ENCODE measurements at regions not wholly inside any gene's neighbourhood (a gene's known extent, or its start where the extent isn't known, plus 50 kb on each side); places are given as distances from the start of the nearest gene placed in this dataset.

DNA sequence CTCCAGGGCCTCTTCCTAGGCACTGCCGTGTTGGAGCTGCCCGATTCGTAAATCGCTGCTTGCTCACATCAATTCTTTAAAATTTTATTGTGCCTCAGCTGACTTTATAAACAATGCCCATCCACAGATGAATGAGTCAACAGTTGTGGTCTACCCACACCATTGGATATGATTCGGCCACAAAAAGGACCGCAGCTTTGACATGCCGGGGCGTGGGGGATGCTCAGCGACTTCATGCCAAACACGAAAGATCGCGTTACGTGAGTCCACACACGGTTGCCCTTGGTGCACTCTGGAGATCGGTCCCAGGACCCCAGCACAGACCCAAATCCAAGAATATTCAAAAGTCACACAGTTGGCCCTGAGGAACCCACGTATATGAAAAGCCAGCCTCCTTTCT, 195.7 kb downstream of the CTTN start:
- peaks cover 0 to 10% (median 3%) of the 10 kb centered on the region in 4 donors for H3K4me1 ChIP-seq
- H3K36me3 ChIP-seq: no peaks in the 10 kb centered on the region
- WGBS, 2 donors: 82 to 92% methylated on average over 16 of the region's 16 CpGs
- no peaks in the 10 kb centered on the region for H3K27me3 ChIP-seq
- DNase-seq (ENCODE audit: low spot score in 2 of 2): no peak
- H3K4me3 ChIP-seq: no peak overlapping the region
- no peak for TF ChIP-seq POLR2A (IDR thresholded peaks at IDR 0.05)
- no peak for TF ChIP-seq CTCF (IDR thresholded peaks at IDR 0.05)
- no peak for TF ChIP-seq EP300 (IDR thresholded peaks at IDR 0.05)
- no peaks in the 10 kb centered on the region for H3K9me3 ChIP-seq
- no peak overlapping the region for H3K27ac ChIP-seq

DNA sequence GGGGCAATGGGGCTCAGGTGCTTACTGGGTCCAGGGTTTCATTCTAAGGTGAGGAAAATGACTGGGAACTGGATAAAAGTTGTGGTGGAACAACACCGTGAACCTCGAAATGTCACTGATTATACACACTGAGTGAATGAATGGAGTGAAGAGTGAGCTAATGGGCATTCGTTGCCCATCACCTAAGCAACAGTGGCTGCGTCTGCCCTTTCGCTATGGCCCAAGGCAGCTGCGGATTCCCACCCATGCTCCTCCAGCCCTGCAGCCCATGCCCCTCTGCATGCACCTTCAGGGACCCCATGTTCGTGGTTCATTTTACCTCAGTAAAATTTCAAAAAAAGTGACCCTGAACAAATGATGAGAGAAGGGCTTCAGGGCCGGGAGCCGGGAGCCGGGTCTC, 196.3 kb downstream of the CTTN start:
- H3K4me3 ChIP-seq: no peak overlapping the region
- TF ChIP-seq CTCF (IDR thresholded peaks at IDR 0.05): no peak
- no peak for TF ChIP-seq POLR2A (IDR thresholded peaks at IDR 0.05)
- no peak for DNase-seq (ENCODE audit: low spot score in 2 of 2)
- no peaks in the 10 kb centered on the region for H3K9me3 ChIP-seq
- H3K27me3 ChIP-seq: no peaks in the 10 kb centered on the region
- no peak overlapping the region for H3K27ac ChIP-seq
- peaks cover 0 to 10% (median 3%) of the 10 kb centered on the region in 4 donors for H3K4me1 ChIP-seq
- 81 to 86% methylated on average over 10 of the region's 10 CpGs for WGBS, 2 donors
- no peaks in the 10 kb centered on the region for H3K36me3 ChIP-seq

DNA sequence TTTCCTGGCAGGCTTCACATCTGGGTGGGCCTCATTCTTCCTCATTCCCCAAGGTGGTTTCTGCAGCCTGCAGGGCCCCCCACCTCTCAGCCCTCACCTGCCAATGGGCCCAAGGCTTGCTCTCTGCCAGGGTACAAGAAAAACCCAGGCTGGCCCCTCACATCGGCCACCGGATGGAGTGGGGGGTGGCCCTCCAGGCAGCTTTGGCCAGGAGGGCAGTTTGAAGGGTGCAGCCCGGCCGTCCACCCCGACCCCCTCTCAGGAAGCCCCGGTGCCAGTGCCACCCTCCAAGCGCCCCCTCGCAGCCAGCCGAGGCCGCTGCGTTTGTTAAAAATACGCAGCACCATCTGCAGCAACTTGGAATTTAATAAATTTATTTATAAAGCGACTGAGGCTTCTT, 196.7 kb downstream of the CTTN start:
- 75 to 84% methylated on average over 12 to 13 of the region's 13 CpGs for WGBS, 2 donors
- no peak for TF ChIP-seq EP300 (IDR thresholded peaks at IDR 0.05)
- TF ChIP-seq POLR2A (IDR thresholded peaks at IDR 0.05): no peak

GRCh38 chr11:70595452-70595851, 197.1 kb downstream of the CTTN start:
- Histone ChIP-seq H3K27me3 (no peaks in the 10 kb centered on the region), H3K4me3 (no peak overlapping the region), H3K27ac (no peak overlapping the region), H3K4me1 (peaks cover 0 to 10% (median 3%) of the 10 kb centered on the region in 4 donors), H3K36me3 (no peaks in the 10 kb centered on the region), H3K9me3 (no peaks in the 10 kb centered on the region)
- no peak for DNase-seq (ENCODE audit: low spot score in 2 of 2)
- no peak for TF ChIP-seq POLR2A (IDR thresholded peaks at IDR 0.05)
- no peak for TF ChIP-seq EP300 (IDR thresholded peaks at IDR 0.05)
- no peak for TF ChIP-seq CTCF (IDR thresholded peaks at IDR 0.05)
- 62 to 66% methylated on average over 12 of the region's 12 CpGs for WGBS, 2 donors

More for the DNA sequence above, 196.7 kb downstream of the CTTN start:
- Histone ChIP-seq H3K27me3 (no peaks in the 10 kb centered on the region), H3K4me3 (no peak overlapping the region), H3K27ac (no peak overlapping the region), H3K9me3 (no peaks in the 10 kb centered on the region), H3K36me3 (no peaks in the 10 kb centered on the region), H3K4me1 (peaks cover 0 to 10% (median 3%) of the 10 kb centered on the region in 4 donors)
- no peak for DNase-seq (ENCODE audit: low spot score in 2 of 2)

DNA sequence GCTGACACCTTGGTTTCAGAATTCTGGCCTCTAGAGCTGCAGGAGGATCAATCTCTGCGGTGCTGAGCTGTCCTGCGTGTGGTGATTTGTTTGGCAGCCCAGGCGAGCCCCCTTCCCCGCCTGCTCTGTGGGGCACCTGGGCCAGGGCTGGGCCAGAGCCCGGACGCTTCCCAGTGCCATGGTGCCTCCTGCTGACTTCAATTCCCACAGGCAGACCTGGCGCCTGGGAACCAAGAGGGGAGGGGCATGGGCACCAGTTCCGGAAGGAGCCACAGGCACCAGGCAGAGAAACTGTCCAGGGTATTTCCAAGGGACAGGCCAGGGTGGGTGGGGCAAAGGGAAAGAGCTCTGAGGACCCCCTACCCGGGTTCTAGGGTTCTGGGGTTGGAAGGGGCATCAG, 197.8 kb downstream of the CTTN start:
- Histone ChIP-seq H3K36me3 (no peaks in the 10 kb centered on the region), H3K9me3 (no peaks in the 10 kb centered on the region), H3K4me3 (no peak overlapping the region), H3K27me3 (no peaks in the 10 kb centered on the region), H3K27ac (no peak overlapping the region), H3K4me1 (peaks cover 0 to 10% (median 3%) of the 10 kb centered on the region in 4 donors)
- TF ChIP-seq EP300 (IDR thresholded peaks at IDR 0.05) (no peak), CTCF (IDR thresholded peaks at IDR 0.05) (no peak), POLR2A (IDR thresholded peaks at IDR 0.05) (no peak)
- DNase-seq (ENCODE audit: low spot score in 2 of 2): no peak
- WGBS, 2 donors: 87 to 88% methylated on average over 5 to 9 of the region's 9 CpGs

DNA sequence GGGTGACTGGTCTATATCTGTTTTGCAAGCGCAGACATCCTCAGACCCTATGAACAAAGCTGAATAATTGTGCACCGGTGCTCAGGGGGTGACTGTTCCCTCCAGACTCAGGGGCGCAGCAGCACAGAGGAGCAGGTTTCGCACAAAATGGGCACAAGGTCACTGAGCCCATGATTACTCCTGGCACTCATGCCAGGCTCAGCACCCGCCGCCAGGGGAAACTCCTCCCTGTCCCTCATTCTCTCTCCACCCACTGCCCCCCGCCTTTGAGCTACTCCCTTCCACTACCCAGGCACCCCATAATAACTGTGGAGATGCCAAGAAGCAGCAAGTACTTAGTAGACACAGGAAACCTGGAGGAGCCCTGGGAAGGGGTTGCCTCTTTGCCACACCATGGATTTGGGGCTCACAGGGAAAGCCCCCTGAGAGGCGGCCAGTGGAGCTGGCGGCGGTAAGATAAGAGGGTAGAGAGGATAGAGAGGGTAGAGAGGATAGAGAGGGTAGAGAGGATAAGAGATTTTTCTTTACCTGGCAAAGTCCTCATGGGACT, 198.8 kb downstream of the CTTN start:
- no peak overlapping the region for H3K27ac ChIP-seq
- 78 to 88% methylated on average over 10 of the region's 10 CpGs for WGBS, 2 donors
- H3K27me3 ChIP-seq: no peaks in the 10 kb centered on the region
- H3K4me3 ChIP-seq: no peak overlapping the region
- H3K4me1 ChIP-seq: peaks cover 0 to 10% (median 3%) of the 10 kb centered on the region in 4 donors
- DNase-seq (ENCODE audit: low spot score in 2 of 2): no peak
- H3K36me3 ChIP-seq: no peaks in the 10 kb centered on the region
- no peaks in the 10 kb centered on the region for H3K9me3 ChIP-seq
- TF ChIP-seq POLR2A (IDR thresholded peaks at IDR 0.05) (no peak), EP300 (IDR thresholded peaks at IDR 0.05) (no peak), CTCF (IDR thresholded peaks at IDR 0.05) (no peak)
